CD14-positive monocyte (primary cell): ENCODE measurements at regions not wholly inside any gene's neighbourhood (a gene's known extent, or its start where the extent isn't known, plus 50 kb on each side); places are given as distances from the start of the nearest gene placed in this dataset.

ENCODE experiments used
- DNase-seq, 3 donors: peaks; one replicate each; pipeline ENCODE4 v3.0.0-alpha.2; 2011 to 2022
- H2AFZ ChIP-seq: 2 replicates; pipeline ENCODE4 v1.6.0; 2012; ENCODE audit warnings: mild to moderate bottlenecking, low read depth, low read length, inconsistent platforms; ENCODE audit not compliant: insufficient read depth, poor library complexity, severe bottlenecking
- H3K27ac ChIP-seq, 2 donors: 1 replicate in 1 of 2; 2 replicates in 1 of 2; pipeline ENCODE4 v1.5.1; 2012 to 2013; ENCODE audit warnings: low read length in 2 of 2, control low read depth in 1 of 2, inconsistent platforms in 1 of 2, low read depth in 1 of 2, mild to moderate bottlenecking in 1 of 2
- H3K27me3 ChIP-seq, 2 donors: one replicate each; pipeline versions ENCODE4 v1.6.0 to v1.6.1; 2011 to 2013; ENCODE audit warnings: low read length in 2 of 2; ENCODE audit not compliant: control insufficient read depth in 2 of 2, insufficient read depth in 2 of 2
- H3K36me3 ChIP-seq, 2 donors: replicated peaks in 1 of 2; 1 replicate in 1 of 2; 2 replicates in 1 of 2; pipeline versions ENCODE4 v1.5.1 to v1.6.1; 2012 to 2013; ENCODE audit warnings: low read length in 2 of 2, control low read depth in 1 of 2, inconsistent platforms in 1 of 2, mild to moderate bottlenecking in 1 of 2; ENCODE audit not compliant: insufficient read depth in 2 of 2, control insufficient read depth in 1 of 2
- H3K4me1 ChIP-seq, 2 donors: 1 replicate in 1 of 2; 2 replicates in 1 of 2; pipeline versions ENCODE4 v1.5.1 to v1.6.1; 2012 to 2013; ENCODE audit warnings: low read length in 2 of 2, control low read depth in 1 of 2, inconsistent platforms in 1 of 2, mild to moderate bottlenecking in 1 of 2, moderate library complexity in 1 of 2; ENCODE audit not compliant: insufficient read depth in 2 of 2, control insufficient read depth in 1 of 2
- H3K4me2 ChIP-seq: replicated peaks from 2 replicates; pipeline ENCODE3; 2012; ENCODE audit warnings: low read length, moderate library complexity, mild to moderate bottlenecking; ENCODE audit not compliant: poor library complexity, severe bottlenecking; ENCODE audit errors: extremely low read depth
- H3K4me3 ChIP-seq, 3 experiments: fragments of 200-600 bp in 1 of 3; sonication (generic) in 1 of 3; replicated peaks in 1 of 3; 1 replicate in 2 of 3; 2 replicates in 1 of 3; pipeline ENCODE4 v1.5.1; 2011 to 2013; ENCODE audit warnings: low read length in 3 of 3, mild to moderate bottlenecking in 3 of 3, control low read depth in 2 of 3, low read depth in 2 of 3, inconsistent platforms in 1 of 3, moderate library complexity in 1 of 3
- H3K79me2 ChIP-seq: 2 replicates; pipeline ENCODE4 v1.6.0; 2012; ENCODE audit warnings: mild to moderate bottlenecking, control low read depth, inconsistent platforms, low read length, moderate library complexity; ENCODE audit not compliant: insufficient read depth
- H3K9ac ChIP-seq: 2 replicates; pipeline ENCODE4 v1.6.0; 2017; ENCODE audit warnings: low read length, mild to moderate bottlenecking; ENCODE audit not compliant: insufficient read depth, poor library complexity, severe bottlenecking
- H3K9me3 ChIP-seq, 2 donors: replicated peaks in 1 of 2; 1 replicate in 1 of 2; 2 replicates in 1 of 2; pipeline versions ENCODE4 v1.5.1 to v1.6.1; 2012 to 2013; ENCODE audit warnings: low read length in 2 of 2, control low read depth in 1 of 2; ENCODE audit not compliant: control insufficient read depth in 1 of 2, insufficient read depth in 1 of 2
- H4K20me1 ChIP-seq: 2 replicates; pipeline ENCODE4 v1.6.0; 2012; ENCODE audit warnings: mild to moderate bottlenecking, low read length, control low read depth, moderate library complexity; ENCODE audit not compliant: insufficient read depth
- H3K27ac Mint-ChIP-seq, 7 donors: one replicate each; pipeline ENCODE4 v1.8.0; 2020; ENCODE audit warnings: mild to moderate bottlenecking in 7 of 7, mixed read lengths in 7 of 7, moderate library complexity in 6 of 7, inconsistent platforms in 2 of 7
- H3K27me3 Mint-ChIP-seq, 3 donors: one replicate each; pipeline ENCODE4 v1.8.0; 2021 to 2022; ENCODE audit warnings: low read depth in 3 of 3, mild to moderate bottlenecking in 3 of 3, mixed read lengths in 3 of 3, moderate library complexity in 3 of 3, inconsistent platforms in 1 of 3
- H3K36me3 Mint-ChIP-seq, 2 donors: one replicate each; pipeline ENCODE4 v1.8.0; 2020; ENCODE audit warnings: mixed read lengths in 2 of 2, inconsistent platforms in 1 of 2, mild to moderate bottlenecking in 1 of 2
- H3K4me1 Mint-ChIP-seq: one replicate; pipeline ENCODE4 v1.8.0; 2020; ENCODE audit warnings: mild to moderate bottlenecking, mixed read lengths
- H3K4me3 Mint-ChIP-seq, 2 donors: one replicate each; pipeline ENCODE4 v1.8.0; 2020; ENCODE audit warnings: mild to moderate bottlenecking in 2 of 2, mixed read lengths in 2 of 2, moderate library complexity in 1 of 2
- H3K9me3 Mint-ChIP-seq, 7 donors: one replicate each; pipeline ENCODE4 v1.8.0; 2020 to 2022; ENCODE audit warnings: mixed read lengths in 7 of 7, mild to moderate bottlenecking in 6 of 7, moderate library complexity in 6 of 7, inconsistent platforms in 2 of 7
- WGBS: methylation state at CpG from one replicate; pipeline ENCODE4 v1.1.5; 2013; ENCODE audit warnings: missing lambda C conversion rate; ENCODE audit not compliant: insufficient coverage; 5-methylcytosine and 5-hydroxymethylcytosine counted together
- intact Hi-C, 2 donors: fragments of 100-400 bp; cut with micrococcal nuclease; formaldehyde crosslinking; loops; one replicate each; pipeline versions ENCODE4 v1.15.0 to v1.15.1; 2023
- TF ChIP-seq, protein P1 (sequence below): fragments of 200-600 bp; IDR thresholded peaks from one replicate; pipeline ENCODE4 v1.8.0; 2022; ENCODE audit warnings: antibody characterized with exemption, mild to moderate bottlenecking

DNA sequence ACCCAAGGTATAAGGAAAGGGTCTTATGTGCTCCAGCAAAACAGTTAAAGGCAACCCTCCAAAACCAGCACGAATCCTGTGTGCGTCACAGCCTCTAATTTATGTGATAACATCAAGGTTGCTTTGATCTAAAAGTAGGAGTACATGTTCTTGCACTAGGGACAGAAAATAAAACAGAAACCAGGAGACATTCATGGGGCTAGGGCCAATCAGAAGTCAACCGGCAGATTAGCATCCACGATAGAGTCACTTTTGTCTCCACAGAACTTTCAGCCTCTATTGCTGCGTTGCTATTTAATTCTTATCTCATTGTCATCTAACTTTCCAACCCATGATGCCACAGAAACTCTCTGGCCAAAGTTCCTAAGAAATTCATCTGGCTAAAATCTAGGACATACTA, 178.8 kb upstream of the PTCHD4 start:
- H3K27me3 ChIP-seq = no peaks in the 10 kb centered on the region
- no peak overlapping the region for H3K4me3 ChIP-seq
- no peaks in the 10 kb centered on the region for H3K4me1 Mint-ChIP-seq

DNA sequence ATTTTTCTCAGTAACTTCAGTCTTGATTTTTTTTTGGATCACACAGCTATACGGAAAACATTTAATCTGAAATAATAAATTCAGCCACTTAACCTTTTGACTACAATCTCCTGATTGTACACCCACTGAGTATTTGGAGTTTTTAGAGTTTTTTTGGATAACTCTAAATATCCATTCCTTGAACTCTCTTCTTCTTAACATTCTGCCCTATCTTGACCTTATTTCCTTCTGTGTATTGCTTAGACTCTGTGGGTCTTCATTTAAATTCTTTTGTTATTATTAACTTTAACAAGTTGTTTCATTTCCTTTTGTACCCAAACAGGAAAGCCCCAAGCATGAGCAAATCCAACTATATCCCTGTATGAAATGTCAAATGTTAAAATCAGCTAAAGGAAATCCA, 170.2 kb upstream of the PTCHD4 start:
- Histone ChIP-seq H4K20me1 (no peaks in the 10 kb centered on the region), H3K27me3 (no peaks in the 10 kb centered on the region), H3K36me3 (no peaks in the 10 kb centered on the region), H2AFZ (no peak overlapping the region), H3K4me2 (no peak overlapping the region), H3K79me2 (no peaks in the 10 kb centered on the region), H3K9me3 (no peaks in the 10 kb centered on the region), H3K9ac (no peak overlapping the region), H3K4me1 (no peaks in the 10 kb centered on the region), H3K27ac (no peak overlapping the region), H3K4me3 (no peak overlapping the region)
- no peaks in the 10 kb centered on the region for H3K27me3 Mint-ChIP-seq
- no peak for DNase-seq
- no peak overlapping the region for H3K27ac Mint-ChIP-seq
- H3K4me1 Mint-ChIP-seq = no peaks in the 10 kb centered on the region
- intact Hi-C loops = no loop called here
- H3K4me3 Mint-ChIP-seq = no peak overlapping the region
- TF ChIP-seq, protein P1, sequence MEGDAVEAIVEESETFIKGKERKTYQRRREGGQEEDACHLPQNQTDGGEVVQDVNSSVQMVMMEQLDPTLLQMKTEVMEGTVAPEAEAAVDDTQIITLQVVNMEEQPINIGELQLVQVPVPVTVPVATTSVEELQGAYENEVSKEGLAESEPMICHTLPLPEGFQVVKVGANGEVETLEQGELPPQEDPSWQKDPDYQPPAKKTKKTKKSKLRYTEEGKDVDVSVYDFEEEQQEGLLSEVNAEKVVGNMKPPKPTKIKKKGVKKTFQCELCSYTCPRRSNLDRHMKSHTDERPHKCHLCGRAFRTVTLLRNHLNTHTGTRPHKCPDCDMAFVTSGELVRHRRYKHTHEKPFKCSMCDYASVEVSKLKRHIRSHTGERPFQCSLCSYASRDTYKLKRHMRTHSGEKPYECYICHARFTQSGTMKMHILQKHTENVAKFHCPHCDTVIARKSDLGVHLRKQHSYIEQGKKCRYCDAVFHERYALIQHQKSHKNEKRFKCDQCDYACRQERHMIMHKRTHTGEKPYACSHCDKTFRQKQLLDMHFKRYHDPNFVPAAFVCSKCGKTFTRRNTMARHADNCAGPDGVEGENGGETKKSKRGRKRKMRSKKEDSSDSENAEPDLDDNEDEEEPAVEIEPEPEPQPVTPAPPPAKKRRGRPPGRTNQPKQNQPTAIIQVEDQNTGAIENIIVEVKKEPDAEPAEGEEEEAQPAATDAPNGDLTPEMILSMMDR = no peak
- no peaks in the 10 kb centered on the region for H3K36me3 Mint-ChIP-seq
- H3K9me3 Mint-ChIP-seq = peaks cover 0 to 5% (median under 1%) of the 10 kb centered on the region in 7 donors
- WGBS = no CpG with 5 or more reads among the region's 1 CpG

More for the DNA sequence above, 178.8 kb upstream of the PTCHD4 start:
- Mint-ChIP-seq H3K36me3 (no peaks in the 10 kb centered on the region), H3K4me3 (no peak overlapping the region), H3K9me3 (peaks cover 6 to 14% (median 12%) of the 10 kb centered on the region in 7 donors), H3K27ac (no peak overlapping the region), H3K27me3 (peaks cover 0 to 3% (median 0%) of the 10 kb centered on the region in 3 donors)
- Histone ChIP-seq H3K9me3 (peaks cover 5 to 19% of the 10 kb centered on the region in 2 donors), H2AFZ (no peak overlapping the region), H3K79me2 (no peaks in the 10 kb centered on the region), H3K4me2 (no peak overlapping the region), H3K27ac (no peak overlapping the region), H4K20me1 (no peaks in the 10 kb centered on the region), H3K4me1 (no peaks in the 10 kb centered on the region), H3K36me3 (no peaks in the 10 kb centered on the region), H3K9ac (no peak overlapping the region)
- 100% methylated on average over 3 of the region's 5 CpGs for WGBS
- intact Hi-C loops = no loop called here
- no peak for DNase-seq
- TF ChIP-seq, protein P1 = no peak
